ENCODE measurements at regions not wholly inside any gene's neighbourhood (a gene's known extent, or its start where the extent isn't known, plus 50 kb on each side); places are given as distances from the start of the nearest gene placed in this dataset.

DNA sequence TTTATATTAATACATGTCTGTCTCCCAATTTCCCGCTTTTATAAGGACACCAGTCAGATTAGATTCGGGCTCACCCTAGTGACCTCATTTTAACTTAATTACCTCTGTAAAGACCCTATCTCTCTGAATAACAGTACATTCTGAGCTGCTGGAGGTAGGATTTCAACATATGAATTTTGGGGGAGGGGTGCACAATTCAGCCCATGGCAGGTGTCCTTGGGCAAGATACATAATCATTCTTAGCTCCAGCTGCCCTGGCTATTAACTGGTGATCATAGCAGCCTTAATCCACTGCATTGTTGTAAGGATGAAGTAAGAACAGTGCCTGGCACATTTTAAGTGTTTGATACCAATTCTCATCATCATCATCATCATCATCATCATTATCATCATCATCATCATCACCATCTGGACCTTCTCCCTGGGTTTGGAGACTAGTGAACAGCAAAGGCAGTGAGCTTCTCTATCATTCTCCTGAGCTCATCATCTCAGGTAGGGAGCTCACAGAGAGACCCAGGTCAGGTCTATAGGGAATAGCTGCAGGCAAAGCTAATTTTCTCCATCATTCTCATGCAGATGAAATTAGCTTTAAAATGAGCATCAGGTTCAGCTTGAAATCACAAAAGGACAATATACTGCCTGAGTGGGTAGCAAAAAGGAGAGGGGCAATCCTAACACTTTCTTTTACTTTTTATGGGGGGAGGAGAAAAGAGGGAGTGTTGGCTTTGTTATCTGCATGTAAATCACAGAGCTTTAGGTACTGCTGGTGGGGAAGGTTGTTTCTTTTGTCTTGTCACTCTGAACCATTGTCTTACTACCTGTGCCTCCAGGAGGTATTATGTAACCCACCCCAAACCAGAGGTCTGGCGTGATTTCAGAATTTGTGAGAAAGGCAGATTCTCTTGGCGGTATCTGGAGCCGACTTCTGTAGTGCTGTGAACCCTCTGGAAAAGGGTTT lies 125.5 kb upstream of the SPRED2 start:
- TF ChIP-seq, protein P1, sequence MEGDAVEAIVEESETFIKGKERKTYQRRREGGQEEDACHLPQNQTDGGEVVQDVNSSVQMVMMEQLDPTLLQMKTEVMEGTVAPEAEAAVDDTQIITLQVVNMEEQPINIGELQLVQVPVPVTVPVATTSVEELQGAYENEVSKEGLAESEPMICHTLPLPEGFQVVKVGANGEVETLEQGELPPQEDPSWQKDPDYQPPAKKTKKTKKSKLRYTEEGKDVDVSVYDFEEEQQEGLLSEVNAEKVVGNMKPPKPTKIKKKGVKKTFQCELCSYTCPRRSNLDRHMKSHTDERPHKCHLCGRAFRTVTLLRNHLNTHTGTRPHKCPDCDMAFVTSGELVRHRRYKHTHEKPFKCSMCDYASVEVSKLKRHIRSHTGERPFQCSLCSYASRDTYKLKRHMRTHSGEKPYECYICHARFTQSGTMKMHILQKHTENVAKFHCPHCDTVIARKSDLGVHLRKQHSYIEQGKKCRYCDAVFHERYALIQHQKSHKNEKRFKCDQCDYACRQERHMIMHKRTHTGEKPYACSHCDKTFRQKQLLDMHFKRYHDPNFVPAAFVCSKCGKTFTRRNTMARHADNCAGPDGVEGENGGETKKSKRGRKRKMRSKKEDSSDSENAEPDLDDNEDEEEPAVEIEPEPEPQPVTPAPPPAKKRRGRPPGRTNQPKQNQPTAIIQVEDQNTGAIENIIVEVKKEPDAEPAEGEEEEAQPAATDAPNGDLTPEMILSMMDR (conservative IDR thresholded peaks at IDR 0.05; ENCODE audit: low read length), result no peak
- TF ChIP-seq EZH2phosphoT487 (IDR thresholded peaks at IDR 0.05; ENCODE audit: borderline replicate concordance), result no peak

All from Loucy (cell line).